ENCODE measurements at regions not wholly inside any gene's neighbourhood (a gene's known extent, or its start where the extent isn't known, plus 50 kb on each side); places are given as distances from the start of the nearest gene placed in this dataset.

- DNase-seq (ENCODE audit: low spot score): no peak
- Mint-ChIP-seq H3K9me3 (no peaks in the 10 kb centered on the region), H3K27ac (no peak overlapping the region), H3K36me3 (ENCODE audit: low read depth) (no peaks in the 10 kb centered on the region), H3K27me3 (ENCODE audit: insufficient read depth) (peaks cover 4% of the 10 kb centered on the region), H3K4me3 (no peak overlapping the region), H3K4me1 (ENCODE audit: low read depth) (no peaks in the 10 kb centered on the region)
- intact Hi-C loops (cut with micrococcal nuclease): no loop called here
Observed at GRCh38 chr11:127902382-127902781, 685.0 kb downstream of the ETS1 start.

- intact Hi-C loops (cut with micrococcal nuclease): no loop called here
- H3K27ac Mint-ChIP-seq: no peak overlapping the region
- H3K9me3 Mint-ChIP-seq: no peaks in the 10 kb centered on the region
- no peaks in the 10 kb centered on the region for H3K36me3 Mint-ChIP-seq (ENCODE audit: low read depth)
- H3K4me1 Mint-ChIP-seq (ENCODE audit: low read depth): no peaks in the 10 kb centered on the region
- DNase-seq (ENCODE audit: low spot score): no peak
- no peak overlapping the region for H3K4me3 Mint-ChIP-seq
- no peaks in the 10 kb centered on the region for H3K27me3 Mint-ChIP-seq (ENCODE audit: insufficient read depth)
Observed at GRCh38 chr11:127898422-127899365, 688.7 kb downstream of the ETS1 start.

- H3K9me3 Mint-ChIP-seq: no peaks in the 10 kb centered on the region
- H3K36me3 Mint-ChIP-seq (ENCODE audit: low read depth): no peaks in the 10 kb centered on the region
- H3K27ac Mint-ChIP-seq: no peak overlapping the region
- no peaks in the 10 kb centered on the region for H3K27me3 Mint-ChIP-seq (ENCODE audit: insufficient read depth)
- no peak overlapping the region for H3K4me3 Mint-ChIP-seq
- DNase-seq (ENCODE audit: low spot score): no peak
- no peaks in the 10 kb centered on the region for H3K4me1 Mint-ChIP-seq (ENCODE audit: low read depth)
- intact Hi-C loops (cut with micrococcal nuclease): no loop called here
Observed at GRCh38 chr11:127895776-127896175, 691.6 kb downstream of the ETS1 start.

GRCh38 chr11:127894316-127894715 is 693.0 kb downstream of the ETS1 start:
- no peaks in the 10 kb centered on the region for H3K9me3 Mint-ChIP-seq
- no peak for DNase-seq (ENCODE audit: low spot score)
- intact Hi-C loops (cut with micrococcal nuclease): no loop called here
- no peak overlapping the region for H3K4me3 Mint-ChIP-seq
- no peaks in the 10 kb centered on the region for H3K27me3 Mint-ChIP-seq (ENCODE audit: insufficient read depth)
- H3K36me3 Mint-ChIP-seq (ENCODE audit: low read depth): no peaks in the 10 kb centered on the region
- no peaks in the 10 kb centered on the region for H3K4me1 Mint-ChIP-seq (ENCODE audit: low read depth)
- H3K27ac Mint-ChIP-seq: no peak overlapping the region

- intact Hi-C loops (cut with micrococcal nuclease): no loop called here
- Mint-ChIP-seq H3K27me3 (ENCODE audit: insufficient read depth) (no peaks in the 10 kb centered on the region), H3K4me3 (no peak overlapping the region), H3K36me3 (ENCODE audit: low read depth) (no peaks in the 10 kb centered on the region), H3K4me1 (ENCODE audit: low read depth) (no peaks in the 10 kb centered on the region), H3K9me3 (no peaks in the 10 kb centered on the region), H3K27ac (no peak overlapping the region)
- DNase-seq (ENCODE audit: low spot score): no peak
Observed at GRCh38 chr11:127890030-127890615, 697.2 kb downstream of the ETS1 start.

GRCh38 chr11:127888386-127888785 is 699.0 kb downstream of the ETS1 start:
- H3K4me1 Mint-ChIP-seq (ENCODE audit: low read depth): no peaks in the 10 kb centered on the region
- H3K9me3 Mint-ChIP-seq: no peaks in the 10 kb centered on the region
- intact Hi-C loops (cut with micrococcal nuclease): no loop called here
- DNase-seq (ENCODE audit: low spot score): no peak
- H3K27me3 Mint-ChIP-seq (ENCODE audit: insufficient read depth): no peaks in the 10 kb centered on the region
- no peak overlapping the region for H3K27ac Mint-ChIP-seq
- H3K36me3 Mint-ChIP-seq (ENCODE audit: low read depth): no peaks in the 10 kb centered on the region
- no peak overlapping the region for H3K4me3 Mint-ChIP-seq

GRCh38 chr11:127875131-127875530 is 712.2 kb downstream of the ETS1 start:
- Mint-ChIP-seq H3K4me1 (ENCODE audit: low read depth) (no peaks in the 10 kb centered on the region), H3K27ac (no peak overlapping the region), H3K9me3 (no peaks in the 10 kb centered on the region), H3K36me3 (ENCODE audit: low read depth) (no peaks in the 10 kb centered on the region), H3K27me3 (ENCODE audit: insufficient read depth) (no peaks in the 10 kb centered on the region), H3K4me3 (no peak overlapping the region)
- DNase-seq (ENCODE audit: low spot score): no peak
- intact Hi-C loops (cut with micrococcal nuclease): no loop called here

- intact Hi-C loops (cut with micrococcal nuclease): no loop called here
- H3K27ac Mint-ChIP-seq: no peak overlapping the region
- DNase-seq (ENCODE audit: low spot score): no peak
- H3K36me3 Mint-ChIP-seq (ENCODE audit: low read depth): no peaks in the 10 kb centered on the region
- H3K9me3 Mint-ChIP-seq: no peaks in the 10 kb centered on the region
- no peaks in the 10 kb centered on the region for H3K27me3 Mint-ChIP-seq (ENCODE audit: insufficient read depth)
- H3K4me3 Mint-ChIP-seq: no peak overlapping the region
- no peaks in the 10 kb centered on the region for H3K4me1 Mint-ChIP-seq (ENCODE audit: low read depth)
Observed at GRCh38 chr11:127873478-127873877, 713.9 kb downstream of the ETS1 start.

- intact Hi-C loops (cut with micrococcal nuclease): no loop called here
- no peak for DNase-seq (ENCODE audit: low spot score)
- Mint-ChIP-seq H3K4me1 (ENCODE audit: low read depth) (no peaks in the 10 kb centered on the region), H3K27ac (no peak overlapping the region), H3K36me3 (ENCODE audit: low read depth) (no peaks in the 10 kb centered on the region), H3K9me3 (no peaks in the 10 kb centered on the region), H3K4me3 (no peak overlapping the region), H3K27me3 (ENCODE audit: insufficient read depth) (no peaks in the 10 kb centered on the region)
Observed at GRCh38 chr11:127866109-127866508, 721.2 kb downstream of the ETS1 start.

GRCh38 chr11:127864861-127865260 is 722.5 kb downstream of the ETS1 start:
- Mint-ChIP-seq H3K4me1 (ENCODE audit: low read depth) (no peaks in the 10 kb centered on the region), H3K27ac (no peak overlapping the region), H3K4me3 (no peak overlapping the region), H3K27me3 (ENCODE audit: insufficient read depth) (peaks cover under 1% of the 10 kb centered on the region), H3K9me3 (no peaks in the 10 kb centered on the region), H3K36me3 (ENCODE audit: low read depth) (no peaks in the 10 kb centered on the region)
- intact Hi-C loops (cut with micrococcal nuclease): no loop called here
- no peak for DNase-seq (ENCODE audit: low spot score)

- intact Hi-C loops (cut with micrococcal nuclease): no loop called here
- Mint-ChIP-seq H3K27ac (no peak overlapping the region), H3K9me3 (no peaks in the 10 kb centered on the region), H3K4me1 (ENCODE audit: low read depth) (no peaks in the 10 kb centered on the region), H3K27me3 (ENCODE audit: insufficient read depth) (peaks cover 3% of the 10 kb centered on the region), H3K36me3 (ENCODE audit: low read depth) (no peaks in the 10 kb centered on the region), H3K4me3 (no peak overlapping the region)
- DNase-seq (ENCODE audit: low spot score): no peak
Observed at GRCh38 chr11:127862406-127862805, 725.0 kb downstream of the ETS1 start.

GRCh38 chr11:127859941-127860354 is 727.4 kb downstream of the ETS1 start:
- DNase-seq (ENCODE audit: low spot score): no peak
- Mint-ChIP-seq H3K4me3 (no peak overlapping the region), H3K36me3 (ENCODE audit: low read depth) (no peaks in the 10 kb centered on the region), H3K4me1 (ENCODE audit: low read depth) (no peaks in the 10 kb centered on the region), H3K27ac (no peak overlapping the region), H3K27me3 (ENCODE audit: insufficient read depth) (peaks cover 8% of the 10 kb centered on the region), H3K9me3 (no peaks in the 10 kb centered on the region)
- intact Hi-C loops (cut with micrococcal nuclease): no loop called here

- Mint-ChIP-seq H3K4me1 (ENCODE audit: low read depth) (no peaks in the 10 kb centered on the region), H3K4me3 (no peak overlapping the region), H3K27me3 (ENCODE audit: insufficient read depth) (peaks cover 2% of the 10 kb centered on the region), H3K9me3 (no peaks in the 10 kb centered on the region), H3K36me3 (ENCODE audit: low read depth) (no peaks in the 10 kb centered on the region), H3K27ac (no peak overlapping the region)
- intact Hi-C loops (cut with micrococcal nuclease): no loop called here
- DNase-seq (ENCODE audit: low spot score): no peak
Observed at GRCh38 chr11:127844876-127845275, 742.5 kb downstream of the ETS1 start.

Data from activated T-helper 1 cell treated with anti-CD3 and anti-CD28 coated beads, Interleukin-12 subunit alpha, Interleukin-12 subunit beta, Interleukin-2, Interleukin-4 antibody, amounts not matched to agents 30 ng/mL and 10 ng/mL and 1 ng/mL, durations not matched to agents 14 hours and 24 hours and 36 hours (primary cell).